ENCODE measurements at regions not wholly inside any gene's neighbourhood (a gene's known extent, or its start where the extent isn't known, plus 50 kb on each side); places are given as distances from the start of the nearest gene placed in this dataset.

DNA sequence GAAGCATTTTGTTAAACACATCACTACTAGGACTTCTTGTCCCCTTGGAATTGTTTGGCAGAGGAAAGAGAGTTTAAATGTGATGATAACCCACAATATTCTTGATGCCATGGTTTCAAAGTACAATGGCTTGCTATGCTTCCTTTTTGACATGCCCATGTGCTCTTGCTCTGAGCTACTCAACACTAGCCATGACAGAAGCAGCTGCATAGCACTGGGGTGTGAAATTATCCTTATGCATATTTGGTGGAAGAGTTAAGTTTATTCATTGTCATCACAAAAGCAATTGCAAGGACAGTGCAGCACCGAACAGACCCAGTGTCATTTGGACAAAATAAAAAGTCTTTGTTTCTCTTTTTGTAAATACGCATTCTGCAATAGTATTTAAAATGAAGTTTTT is 209.9 kb upstream of the CDH20 start:
- DNase-seq (ENCODE audit: low spot score), result no peak
- TF ChIP-seq, protein P1, sequence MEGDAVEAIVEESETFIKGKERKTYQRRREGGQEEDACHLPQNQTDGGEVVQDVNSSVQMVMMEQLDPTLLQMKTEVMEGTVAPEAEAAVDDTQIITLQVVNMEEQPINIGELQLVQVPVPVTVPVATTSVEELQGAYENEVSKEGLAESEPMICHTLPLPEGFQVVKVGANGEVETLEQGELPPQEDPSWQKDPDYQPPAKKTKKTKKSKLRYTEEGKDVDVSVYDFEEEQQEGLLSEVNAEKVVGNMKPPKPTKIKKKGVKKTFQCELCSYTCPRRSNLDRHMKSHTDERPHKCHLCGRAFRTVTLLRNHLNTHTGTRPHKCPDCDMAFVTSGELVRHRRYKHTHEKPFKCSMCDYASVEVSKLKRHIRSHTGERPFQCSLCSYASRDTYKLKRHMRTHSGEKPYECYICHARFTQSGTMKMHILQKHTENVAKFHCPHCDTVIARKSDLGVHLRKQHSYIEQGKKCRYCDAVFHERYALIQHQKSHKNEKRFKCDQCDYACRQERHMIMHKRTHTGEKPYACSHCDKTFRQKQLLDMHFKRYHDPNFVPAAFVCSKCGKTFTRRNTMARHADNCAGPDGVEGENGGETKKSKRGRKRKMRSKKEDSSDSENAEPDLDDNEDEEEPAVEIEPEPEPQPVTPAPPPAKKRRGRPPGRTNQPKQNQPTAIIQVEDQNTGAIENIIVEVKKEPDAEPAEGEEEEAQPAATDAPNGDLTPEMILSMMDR (IDR thresholded peaks at IDR 0.05; ENCODE audit: extremely low read depth, insufficient read depth, missing control alignments), result no peak
- in situ Hi-C loops (cut with MboI; ENCODE audit: low pct_unique_long_range_greater_than_20kb, low sequenced_read_pairs, unreplicated experiment), result no loop called here

DNA sequence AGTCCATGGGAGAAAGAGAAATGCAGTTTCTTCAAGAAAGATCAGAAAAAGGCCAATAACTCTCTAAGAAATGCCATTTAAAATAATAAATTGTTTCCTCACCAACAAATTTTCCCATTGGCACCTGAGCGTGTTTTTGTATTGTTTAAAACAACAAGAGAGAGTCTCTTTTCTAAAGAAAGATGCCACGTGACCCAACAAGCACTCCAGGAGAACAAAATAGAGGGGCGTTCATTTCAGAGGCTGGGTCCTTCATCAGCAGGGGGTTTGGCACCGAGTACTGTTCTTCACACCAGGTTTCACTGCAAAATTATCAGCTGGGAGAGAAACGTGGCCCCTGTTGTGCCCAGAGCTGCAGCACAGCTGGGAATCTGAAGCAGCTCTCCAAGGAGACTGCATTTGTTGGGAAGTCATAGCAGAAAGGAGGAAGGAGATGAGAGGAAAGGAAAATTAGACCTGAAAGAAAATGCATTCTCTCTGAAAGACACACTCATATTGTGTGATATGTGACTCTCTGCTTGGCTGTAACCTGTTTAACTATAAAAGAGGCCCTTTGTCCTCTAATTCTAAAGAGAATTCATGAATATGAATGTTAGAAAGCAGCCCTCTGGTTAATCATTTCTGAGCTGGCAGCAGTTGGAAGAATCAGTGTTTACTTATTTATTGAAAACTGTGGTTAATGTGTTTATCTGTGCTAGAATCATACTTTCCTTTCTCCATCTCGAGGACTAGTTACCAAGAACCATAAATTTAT is 205.3 kb upstream of the CDH20 start:
- DNase-seq (ENCODE audit: low spot score), result no peak
- TF ChIP-seq, protein P1 (IDR thresholded peaks at IDR 0.05; ENCODE audit: extremely low read depth, insufficient read depth, missing control alignments), result no peak
- in situ Hi-C loops (cut with MboI; ENCODE audit: low pct_unique_long_range_greater_than_20kb, low sequenced_read_pairs, unreplicated experiment), result no loop called here

DNA sequence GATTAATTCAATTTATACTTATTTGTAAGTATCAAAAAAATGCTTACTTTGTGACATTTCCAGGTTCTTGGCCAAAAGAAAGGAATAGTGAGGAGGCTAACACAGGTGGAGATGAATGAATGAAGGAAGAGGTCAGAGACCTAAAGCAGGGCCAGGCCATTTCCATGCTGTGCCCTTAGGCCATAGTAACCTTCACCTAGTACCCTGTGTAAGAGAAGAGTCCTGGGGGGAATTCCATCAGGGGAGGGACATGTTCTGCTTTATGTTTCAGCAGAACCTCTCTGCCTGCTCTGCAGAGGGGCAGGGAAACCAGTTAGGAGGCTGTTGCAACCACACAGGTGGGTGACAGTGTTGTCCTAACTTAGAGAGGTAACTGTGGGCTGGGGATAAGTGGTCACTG is 204.2 kb upstream of the CDH20 start:
- in situ Hi-C loops (cut with MboI; ENCODE audit: low pct_unique_long_range_greater_than_20kb, low sequenced_read_pairs, unreplicated experiment), result no loop called here
- TF ChIP-seq, protein P1 (IDR thresholded peaks at IDR 0.05; ENCODE audit: extremely low read depth, insufficient read depth, missing control alignments), result no peak
- no peak for DNase-seq (ENCODE audit: low spot score)

DNA sequence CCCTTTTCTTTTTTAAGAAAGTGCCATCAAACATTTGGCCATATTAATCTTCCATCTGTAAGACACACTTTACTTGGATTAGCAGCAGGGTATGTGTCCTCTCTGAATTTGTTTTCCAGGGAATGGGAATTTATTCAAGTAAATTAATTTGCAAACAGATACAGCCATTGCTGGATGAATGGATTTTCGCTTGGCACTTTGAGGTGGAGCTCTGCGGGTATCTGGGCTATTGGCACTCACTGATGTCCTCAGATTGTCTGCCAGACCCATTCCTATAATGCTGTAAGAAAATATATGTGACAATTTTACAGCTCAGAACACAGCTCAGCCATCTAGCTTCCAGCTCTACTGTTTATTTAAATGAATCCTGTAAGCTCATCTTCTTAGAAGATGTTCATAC is 201.2 kb upstream of the CDH20 start:
- no peak for DNase-seq (ENCODE audit: low spot score)
- TF ChIP-seq, protein P1 (IDR thresholded peaks at IDR 0.05; ENCODE audit: extremely low read depth, insufficient read depth, missing control alignments), result no peak
- in situ Hi-C loops (cut with MboI; ENCODE audit: low pct_unique_long_range_greater_than_20kb, low sequenced_read_pairs, unreplicated experiment), result no loop called here

DNA sequence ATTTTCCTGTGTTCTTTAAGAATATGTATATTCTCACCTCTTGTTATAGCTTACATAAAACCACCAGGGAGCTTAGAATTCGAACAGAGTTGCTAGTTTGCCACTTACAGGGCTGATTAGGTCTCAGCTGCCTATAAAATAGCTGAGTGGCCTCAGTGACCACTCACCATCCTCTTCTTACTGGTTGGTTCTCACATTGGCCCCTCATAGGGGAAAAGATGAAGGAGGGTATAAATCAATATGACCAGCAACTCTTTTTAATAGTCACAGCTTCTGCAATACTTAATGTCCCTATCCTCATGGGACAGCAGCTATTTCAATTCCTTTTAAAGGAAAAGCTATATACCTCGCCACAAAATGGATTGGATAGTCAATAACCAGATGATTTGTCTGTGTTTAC is 199.4 kb upstream of the CDH20 start:
- TF ChIP-seq, protein P1 (IDR thresholded peaks at IDR 0.05; ENCODE audit: extremely low read depth, insufficient read depth, missing control alignments), result no peak
- no peak for DNase-seq (ENCODE audit: low spot score)
- in situ Hi-C loops (cut with MboI; ENCODE audit: low pct_unique_long_range_greater_than_20kb, low sequenced_read_pairs, unreplicated experiment), result no loop called here

DNA sequence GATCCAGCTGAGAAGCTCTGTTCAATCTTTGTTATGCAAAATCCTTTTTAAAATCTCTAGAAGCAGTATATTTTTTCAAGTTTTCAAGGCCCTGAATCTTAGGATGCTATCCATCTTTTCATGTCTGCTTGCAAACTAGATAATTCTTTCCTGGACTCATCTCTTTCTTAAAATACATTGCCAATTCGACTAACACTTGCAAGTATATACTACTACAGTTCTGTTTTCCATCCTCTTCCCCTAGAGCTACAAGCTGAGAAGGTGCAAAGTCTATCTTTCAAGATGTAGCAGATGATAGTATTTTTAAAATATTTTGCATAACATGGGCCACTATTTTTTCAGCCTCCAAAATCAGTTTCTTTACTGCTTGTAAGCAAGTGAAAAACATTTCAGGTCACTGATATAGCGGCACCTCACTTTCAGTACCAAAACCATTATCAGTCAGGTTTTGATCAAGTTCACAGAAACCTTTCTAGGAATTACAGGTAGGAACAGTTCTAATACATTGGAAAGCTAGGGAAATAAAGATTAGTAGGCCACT is 196.4 kb upstream of the CDH20 start:
- in situ Hi-C loops (cut with MboI; ENCODE audit: low pct_unique_long_range_greater_than_20kb, low sequenced_read_pairs, unreplicated experiment), result no loop called here
- TF ChIP-seq, protein P1 (IDR thresholded peaks at IDR 0.05; ENCODE audit: extremely low read depth, insufficient read depth, missing control alignments), result no peak

More for the DNA sequence above, 196.4 kb upstream of the CDH20 start:
- DNase-seq (ENCODE audit: low spot score), result no peak

All from GM13977 (cell line).